Activated CD4-positive, alpha-beta memory T cell treated with anti-CD3 and anti-CD28 coated beads for 36 hours (primary cell): ENCODE measurements at regions not wholly inside any gene's neighbourhood (a gene's known extent, or its start where the extent isn't known, plus 50 kb on each side); places are given as distances from the start of the nearest gene placed in this dataset.
"Not testable (repeated sequence)": the region's sequence is repeated elsewhere in the genome, so short reads cannot be mapped to it uniquely, and the experiment has no call there.

ENCODE experiments used
- CTCF ChIA-PET: fragments of 350-600 bp; sonication (Branson Sonifier 250); formaldehyde crosslinking; loops from one replicate; lab custom pipeline; 2021; ENCODE audit warnings: antibody characterized with exemption, inconsistent platforms; lab: Charles Lee
- POLR2A ChIA-PET: fragments of 350-600 bp; sonication (Branson Sonifier 250); formaldehyde crosslinking; loops from one replicate; lab custom pipeline; 2021; ENCODE audit warnings: antibody characterized with exemption; lab: Charles Lee
- DNase-seq: peaks from one replicate; pipeline ENCODE4 v3.0.0-alpha.2; 2020
- H3K27ac Mint-ChIP-seq: one replicate; pipeline ENCODE4 v1.8.0; 2021; ENCODE audit warnings: mixed read lengths
- H3K27me3 Mint-ChIP-seq: one replicate; pipeline ENCODE4 v1.8.0; 2021; ENCODE audit warnings: mixed read lengths
- H3K36me3 Mint-ChIP-seq: one replicate; pipeline ENCODE4 v1.8.0; 2021; ENCODE audit warnings: mixed read lengths
- H3K4me1 Mint-ChIP-seq: one replicate; pipeline ENCODE4 v1.8.0; 2021; ENCODE audit warnings: low read depth, mixed read lengths
- H3K4me3 Mint-ChIP-seq: one replicate; pipeline ENCODE4 v1.8.0; 2021; ENCODE audit warnings: mild to moderate bottlenecking, mixed read lengths
- H3K9me3 Mint-ChIP-seq: one replicate; pipeline ENCODE4 v1.8.0; 2021; ENCODE audit warnings: mixed read lengths
- intact Hi-C: fragments of 100-400 bp; cut with micrococcal nuclease; formaldehyde crosslinking; loops from one replicate; pipeline ENCODE4 v1.15.1; 2023

DNA sequence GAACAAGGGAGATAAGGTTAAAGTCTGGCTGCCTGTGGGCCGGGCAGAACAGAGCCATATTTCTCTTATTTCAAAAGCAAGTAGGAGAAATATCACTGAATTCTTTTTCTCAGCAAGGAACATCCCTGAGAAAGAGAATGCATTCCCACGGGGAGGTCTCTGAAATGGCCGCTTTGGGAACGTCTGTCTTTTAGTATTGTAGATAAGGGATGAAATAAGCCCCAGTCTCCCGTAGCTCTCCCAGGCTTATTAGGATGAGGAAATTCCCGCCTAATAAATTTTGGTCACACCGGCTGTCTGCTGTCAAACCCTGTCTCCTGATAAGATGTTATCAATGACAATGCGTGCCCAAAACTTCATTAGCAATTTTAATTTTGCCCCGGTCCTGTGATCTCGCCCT lies 1353.3 kb downstream of the PLA2G4A start:
- H3K27ac Mint-ChIP-seq, H3K27me3 Mint-ChIP-seq, POLR2A ChIA-PET, DNase-seq, CTCF ChIA-PET, H3K4me3 Mint-ChIP-seq, H3K4me1 Mint-ChIP-seq, intact Hi-C loops, H3K36me3 Mint-ChIP-seq: not testable (repeated sequence)
- H3K9me3 Mint-ChIP-seq, result peaks cover 27% of the 10 kb centered on the region

DNA sequence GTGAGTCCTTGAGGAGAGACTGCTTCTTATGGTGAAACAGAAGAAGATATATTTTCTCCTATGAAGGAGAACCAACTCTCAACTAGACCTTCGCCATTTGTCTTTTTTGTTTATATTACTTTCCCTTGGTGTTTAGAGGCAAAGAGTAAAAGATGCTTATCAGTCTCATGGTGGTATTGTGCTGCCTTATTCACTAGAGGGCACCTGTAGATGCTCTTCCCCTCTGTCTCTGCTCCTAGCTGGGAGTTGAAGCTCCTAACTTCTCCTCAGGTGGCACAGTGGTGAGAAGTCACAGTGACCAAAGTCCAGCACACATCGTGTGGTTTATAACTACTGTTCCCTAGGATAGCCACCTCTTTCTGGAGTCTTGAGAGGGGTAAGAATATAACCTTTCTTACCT lies 1359.6 kb downstream of the PLA2G4A start:
- Mint-ChIP-seq H3K4me1 (no peaks in the 10 kb centered on the region), H3K4me3 (no peak overlapping the region), H3K27me3 (no peaks in the 10 kb centered on the region), H3K9me3 (peaks cover 10% of the 10 kb centered on the region), H3K27ac (no peak overlapping the region), H3K36me3 (no peaks in the 10 kb centered on the region)
- ChIA-PET CTCF (no interaction called here), POLR2A (no interaction called here)
- intact Hi-C loops, result no loop called here
- no peak for DNase-seq

DNA sequence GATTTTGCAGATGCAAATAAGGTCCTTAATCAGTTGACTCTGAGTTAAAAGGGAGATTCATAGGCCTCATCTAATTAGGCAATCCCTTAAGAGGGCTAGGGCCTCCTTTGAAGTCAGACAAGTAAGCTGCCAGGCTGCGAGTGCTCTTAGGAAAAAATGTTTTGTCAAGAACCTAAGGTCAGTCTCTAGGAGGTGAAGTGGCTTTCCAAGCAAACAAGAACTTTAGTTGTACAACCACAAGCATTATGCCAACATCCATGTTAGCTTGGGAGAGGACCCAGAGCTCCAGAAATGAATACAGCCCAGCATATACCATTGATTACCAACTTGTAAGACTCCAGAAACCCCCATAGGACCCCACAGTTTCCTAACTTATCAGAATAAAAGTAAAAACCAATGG lies 1366.2 kb downstream of the PLA2G4A start:
- Mint-ChIP-seq H3K9me3 (peaks cover 12% of the 10 kb centered on the region), H3K4me1 (no peaks in the 10 kb centered on the region), H3K27me3 (no peaks in the 10 kb centered on the region), H3K4me3 (no peak overlapping the region), H3K27ac (no peak overlapping the region), H3K36me3 (no peaks in the 10 kb centered on the region)
- CTCF ChIA-PET, result no interaction called here
- intact Hi-C loops, result no loop called here
- POLR2A ChIA-PET, result no interaction called here
- no peak for DNase-seq

DNA sequence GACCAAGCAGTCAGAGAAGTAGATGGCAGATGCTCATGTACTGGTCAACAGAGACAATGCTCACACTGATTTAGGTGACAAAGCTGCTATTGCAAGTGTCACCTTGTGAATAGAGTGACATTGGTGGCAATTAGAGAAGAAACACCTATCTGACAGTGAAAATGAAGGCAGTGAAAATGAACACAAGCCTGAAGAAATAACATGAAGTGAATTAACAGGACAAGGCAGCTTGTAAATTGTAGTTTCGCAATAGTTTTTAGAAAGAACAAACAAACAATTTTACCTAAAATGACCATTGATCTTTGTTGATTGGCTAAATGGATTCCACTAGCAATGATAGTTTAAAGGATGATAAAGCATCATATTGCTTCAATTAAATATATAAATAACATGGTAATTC lies 1389.5 kb downstream of the PLA2G4A start:
- CTCF ChIA-PET, result no interaction called here
- DNase-seq, result no peak
- Mint-ChIP-seq H3K4me1 (no peaks in the 10 kb centered on the region), H3K27me3 (no peaks in the 10 kb centered on the region), H3K9me3 (peaks cover 5% of the 10 kb centered on the region), H3K27ac (no peak overlapping the region), H3K4me3 (no peak overlapping the region), H3K36me3 (no peaks in the 10 kb centered on the region)
- POLR2A ChIA-PET, result no interaction called here
- intact Hi-C loops, result no loop called here

DNA sequence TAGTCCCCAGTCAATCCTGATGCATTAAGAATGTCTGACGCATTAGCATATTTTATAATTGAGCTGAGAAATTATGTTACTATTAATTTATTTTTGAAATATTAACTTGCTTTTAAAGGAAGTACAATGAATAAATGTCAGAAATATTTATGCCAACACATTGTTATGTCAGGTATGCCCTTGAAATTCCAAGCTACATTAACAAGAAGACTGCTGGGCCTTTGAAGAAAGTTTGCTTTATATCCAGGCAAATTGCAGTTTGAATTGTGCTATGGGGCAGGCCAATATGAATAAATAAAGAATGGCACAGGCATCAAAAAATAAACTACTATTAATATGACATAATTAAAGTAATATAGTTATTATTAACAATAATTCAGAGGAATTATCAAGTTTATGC lies 1391.3 kb downstream of the PLA2G4A start:
- ChIA-PET POLR2A (no interaction called here), CTCF (no interaction called here)
- Mint-ChIP-seq H3K27me3 (no peaks in the 10 kb centered on the region), H3K4me3 (no peak overlapping the region), H3K27ac (no peak overlapping the region), H3K9me3 (peaks cover 13% of the 10 kb centered on the region), H3K36me3 (no peaks in the 10 kb centered on the region), H3K4me1 (no peaks in the 10 kb centered on the region)
- intact Hi-C loops, result no loop called here
- DNase-seq, result no peak

DNA sequence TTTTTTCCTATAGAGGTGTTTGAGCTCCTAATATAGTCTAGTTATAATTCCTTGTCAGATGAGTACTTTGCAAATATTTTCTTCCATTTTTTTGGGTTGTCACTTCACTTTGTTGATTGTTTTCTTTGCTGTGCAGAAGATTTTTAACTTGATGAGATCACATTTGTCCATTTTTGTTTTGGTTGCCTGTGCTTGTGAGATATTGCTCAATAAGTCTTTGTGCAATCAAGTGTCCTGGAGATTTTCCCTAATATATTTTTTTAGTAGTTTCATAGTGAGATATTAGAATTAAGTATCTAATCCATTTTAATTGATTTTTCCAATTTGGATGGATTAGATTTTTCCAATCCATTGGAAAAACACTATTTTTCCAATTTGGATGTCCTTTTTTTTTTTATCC lies 1395.5 kb downstream of the PLA2G4A start:
- DNase-seq, result no peak
- POLR2A ChIA-PET, result no interaction called here
- intact Hi-C loops, result no loop called here
- CTCF ChIA-PET, result no interaction called here
- H3K4me1 Mint-ChIP-seq, result no peaks in the 10 kb centered on the region
- H3K27me3 Mint-ChIP-seq, result no peaks in the 10 kb centered on the region
- H3K36me3 Mint-ChIP-seq, result no peaks in the 10 kb centered on the region
- no peak overlapping the region for H3K27ac Mint-ChIP-seq
- H3K9me3 Mint-ChIP-seq, result peaks cover 19% of the 10 kb centered on the region
- no peak overlapping the region for H3K4me3 Mint-ChIP-seq

DNA sequence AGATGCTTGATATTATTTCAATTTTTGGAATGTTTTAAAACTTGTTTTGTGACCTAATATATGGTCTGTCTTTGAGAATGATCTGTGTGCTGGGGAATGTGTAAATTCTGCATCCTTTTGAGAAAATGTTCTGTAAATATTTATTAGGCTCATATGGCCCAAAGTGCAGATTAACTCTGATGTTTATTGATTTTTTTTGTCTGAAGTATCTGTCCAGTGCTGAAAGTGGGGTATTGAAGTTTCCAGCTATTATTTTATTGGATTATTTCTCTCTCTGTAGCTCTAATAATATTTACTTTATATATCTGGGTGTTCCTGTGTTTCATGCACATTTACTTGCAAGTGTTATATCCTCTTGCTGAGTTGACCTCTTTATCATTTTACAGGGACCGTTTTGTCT lies 1397.2 kb downstream of the PLA2G4A start:
- ChIA-PET POLR2A (no interaction called here), CTCF (no interaction called here)
- Mint-ChIP-seq H3K4me3 (no peak overlapping the region), H3K27ac (no peak overlapping the region), H3K36me3 (no peaks in the 10 kb centered on the region), H3K27me3 (no peaks in the 10 kb centered on the region), H3K4me1 (no peaks in the 10 kb centered on the region), H3K9me3 (peaks cover 19% of the 10 kb centered on the region)
- intact Hi-C loops, result no loop called here
- DNase-seq, result no peak

DNA sequence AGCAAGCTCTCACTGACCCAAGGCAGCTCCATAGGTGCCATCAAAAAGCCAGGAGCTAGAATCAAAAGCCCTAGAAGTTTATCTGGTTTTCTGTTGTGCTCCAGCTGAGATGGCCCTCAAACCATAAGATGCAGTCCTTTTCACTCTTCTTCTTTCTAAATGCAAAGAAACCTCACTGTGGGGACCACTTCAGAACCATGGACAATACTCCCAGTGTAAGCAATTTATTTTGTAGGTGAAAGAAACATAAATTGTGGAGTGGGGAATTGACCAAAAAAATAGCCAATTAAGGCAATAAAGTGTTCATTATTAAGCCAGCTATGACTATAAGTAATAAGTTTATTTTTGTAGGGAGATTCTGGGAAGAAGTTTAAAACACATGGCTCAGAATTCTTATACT lies 1399.9 kb downstream of the PLA2G4A start:
- intact Hi-C loops, result no loop called here
- ChIA-PET CTCF (no interaction called here), POLR2A (no interaction called here)
- H3K36me3 Mint-ChIP-seq, result no peaks in the 10 kb centered on the region
- no peak for DNase-seq
- no peak overlapping the region for H3K4me3 Mint-ChIP-seq
- no peaks in the 10 kb centered on the region for H3K4me1 Mint-ChIP-seq
- H3K9me3 Mint-ChIP-seq, result peaks cover 20% of the 10 kb centered on the region
- no peaks in the 10 kb centered on the region for H3K27me3 Mint-ChIP-seq
- no peak overlapping the region for H3K27ac Mint-ChIP-seq

DNA sequence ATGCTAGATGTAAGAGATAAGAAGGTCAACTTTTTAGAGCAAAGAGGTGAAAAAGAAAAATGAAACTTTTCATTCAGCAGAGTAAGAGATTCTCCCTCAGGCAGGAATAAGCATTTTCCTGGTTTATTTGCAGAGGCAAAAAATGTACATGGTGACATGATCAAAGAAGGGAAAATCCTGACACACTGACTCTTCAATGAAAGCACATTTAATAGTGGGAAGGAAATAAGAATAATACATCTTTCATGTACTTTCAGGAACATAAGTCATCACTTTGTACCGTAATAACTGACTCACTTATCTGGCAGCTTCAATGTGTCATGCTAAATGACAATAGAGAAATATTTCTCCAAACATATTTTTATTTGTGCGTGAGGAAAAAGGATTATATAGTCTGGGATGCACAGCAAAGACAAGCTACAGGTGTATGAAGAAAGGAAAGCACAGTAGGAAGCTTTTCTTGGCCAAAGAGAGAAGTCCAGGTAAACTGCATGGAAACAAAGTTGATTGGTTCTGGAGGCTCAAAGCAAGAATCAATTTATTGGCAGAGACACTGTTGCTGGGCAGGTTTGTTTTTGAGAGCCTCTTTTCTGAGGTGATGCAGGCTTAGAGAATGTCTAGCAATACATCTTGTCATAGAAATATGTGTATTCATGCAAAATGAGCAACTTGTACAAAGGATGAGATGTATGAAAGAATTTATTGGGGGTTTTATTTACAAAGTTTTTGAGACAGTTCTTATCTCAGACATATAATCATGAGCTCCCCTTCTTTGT lies 1409.0 kb downstream of the PLA2G4A start:
- H3K36me3 Mint-ChIP-seq, result no peaks in the 10 kb centered on the region
- CTCF ChIA-PET, result no interaction called here

DNA sequence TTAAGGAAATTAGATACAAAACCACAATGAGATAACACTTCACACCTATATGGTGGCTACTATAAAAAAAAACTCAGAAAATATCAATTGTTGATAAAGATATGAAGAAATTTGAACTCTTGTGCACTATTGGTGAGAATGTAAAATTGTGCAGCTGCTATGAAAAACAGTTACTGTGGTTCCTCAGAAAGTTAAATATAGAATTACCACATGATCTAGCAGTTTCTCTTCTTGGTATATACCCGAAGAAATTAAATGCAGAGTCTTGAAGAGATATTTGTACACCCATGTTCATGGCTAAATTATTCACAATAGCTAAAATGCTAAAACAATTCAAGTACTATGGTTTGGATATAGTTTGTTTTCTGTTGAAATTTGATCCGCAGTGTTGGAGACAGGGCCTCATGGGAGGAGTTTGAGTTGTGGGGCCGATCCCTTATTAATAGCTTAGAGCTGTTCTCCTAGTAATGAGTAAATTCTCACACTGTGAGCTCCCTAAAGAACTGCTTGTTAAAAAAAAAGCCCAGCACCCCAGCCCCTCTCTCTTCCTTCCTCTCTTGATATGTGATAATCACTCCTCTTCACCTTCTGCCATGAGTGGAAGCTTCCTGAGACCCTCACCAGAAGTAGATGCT lies 1412.1 kb downstream of the PLA2G4A start:
- CTCF ChIA-PET, result no interaction called here
- H3K27ac Mint-ChIP-seq, result no peak overlapping the region
- DNase-seq, result no peak
- H3K36me3 Mint-ChIP-seq, result no peaks in the 10 kb centered on the region
- H3K27me3 Mint-ChIP-seq, result no peaks in the 10 kb centered on the region
- H3K9me3 Mint-ChIP-seq, result peaks cover 3% of the 10 kb centered on the region
- no peak overlapping the region for H3K4me3 Mint-ChIP-seq
- POLR2A ChIA-PET, result no interaction called here
- intact Hi-C loops, result no loop called here
- H3K4me1 Mint-ChIP-seq, result no peaks in the 10 kb centered on the region

More for the DNA sequence above, 1409.0 kb downstream of the PLA2G4A start:
- intact Hi-C loops, result no loop called here
- no peak overlapping the region for H3K27ac Mint-ChIP-seq
- DNase-seq, result no peak
- H3K4me1 Mint-ChIP-seq, result no peaks in the 10 kb centered on the region
- peaks cover 3% of the 10 kb centered on the region for H3K9me3 Mint-ChIP-seq
- POLR2A ChIA-PET, result no interaction called here
- no peaks in the 10 kb centered on the region for H3K27me3 Mint-ChIP-seq
- H3K4me3 Mint-ChIP-seq, result no peak overlapping the region

DNA sequence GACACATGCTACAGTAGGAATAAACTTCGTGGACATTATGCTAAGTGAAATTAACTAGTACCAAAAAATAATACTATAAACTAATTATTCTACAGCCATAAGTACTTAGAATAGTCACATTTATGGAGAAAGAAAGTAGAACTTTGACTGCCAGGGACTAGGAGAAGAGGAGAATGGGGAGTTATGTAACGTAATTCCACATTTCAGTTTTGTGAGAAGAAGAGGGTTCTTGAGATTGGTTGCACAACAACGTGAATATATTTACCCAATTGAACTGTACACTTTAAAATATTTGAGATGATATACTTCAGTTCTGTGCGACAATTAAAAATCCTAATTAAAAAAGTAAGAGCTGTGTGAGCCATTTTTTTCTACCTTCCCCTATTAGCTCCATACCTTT lies 1412.9 kb downstream of the PLA2G4A start:
- Mint-ChIP-seq H3K27me3 (no peaks in the 10 kb centered on the region), H3K4me3 (no peak overlapping the region), H3K27ac (no peak overlapping the region), H3K36me3 (no peaks in the 10 kb centered on the region), H3K4me1 (no peaks in the 10 kb centered on the region), H3K9me3 (peaks cover 3% of the 10 kb centered on the region)
- intact Hi-C loops, result no loop called here
- ChIA-PET CTCF (no interaction called here), POLR2A (no interaction called here)
- DNase-seq, result no peak

DNA sequence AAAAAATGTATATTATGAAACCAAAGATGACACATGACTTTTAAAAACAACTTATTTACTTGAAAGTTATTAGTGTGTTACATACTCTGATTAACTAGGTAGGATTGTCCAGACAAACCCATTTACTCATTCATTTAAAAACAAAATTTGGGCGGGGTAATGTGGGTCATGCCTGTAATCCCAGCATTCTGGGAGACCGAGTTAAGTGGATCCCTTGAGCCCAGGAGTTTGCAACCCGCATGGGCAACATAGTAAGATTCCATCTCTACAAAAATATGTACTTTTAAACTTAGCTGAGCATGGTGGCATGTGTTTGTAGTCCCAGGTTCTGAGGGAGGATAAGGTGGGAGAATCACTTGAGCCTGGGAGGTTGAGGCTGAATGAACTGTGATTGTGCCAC lies 1414.7 kb downstream of the PLA2G4A start:
- CTCF ChIA-PET, result no interaction called here
- no peaks in the 10 kb centered on the region for H3K4me1 Mint-ChIP-seq
- peaks cover 3% of the 10 kb centered on the region for H3K9me3 Mint-ChIP-seq
- no peak for DNase-seq
- no peaks in the 10 kb centered on the region for H3K36me3 Mint-ChIP-seq
- no peak overlapping the region for H3K27ac Mint-ChIP-seq
- no peaks in the 10 kb centered on the region for H3K27me3 Mint-ChIP-seq
- H3K4me3 Mint-ChIP-seq, result no peak overlapping the region
- intact Hi-C loops, result no loop called here
- POLR2A ChIA-PET, result no interaction called here

DNA sequence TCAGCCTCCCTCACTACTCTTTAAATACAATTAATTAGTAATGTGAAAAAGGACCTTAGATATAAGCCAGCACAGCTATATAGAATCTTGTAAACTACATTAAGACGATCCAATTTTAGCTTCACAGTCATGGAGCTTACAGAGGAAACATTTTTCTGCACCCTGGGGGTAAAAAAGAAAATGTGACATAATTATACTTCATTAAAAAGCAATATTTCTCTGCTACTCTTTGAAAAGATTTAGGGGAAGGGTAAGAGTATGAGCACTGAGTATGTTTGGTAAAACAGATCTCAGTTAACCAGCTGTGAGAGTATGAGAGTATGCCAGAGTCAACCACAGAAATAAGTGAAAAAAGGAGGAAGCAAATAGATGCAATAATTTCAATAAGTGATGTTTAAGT lies 1415.9 kb downstream of the PLA2G4A start:
- Mint-ChIP-seq H3K36me3 (no peaks in the 10 kb centered on the region), H3K27me3 (no peaks in the 10 kb centered on the region), H3K4me3 (no peak overlapping the region), H3K4me1 (no peaks in the 10 kb centered on the region), H3K27ac (no peak overlapping the region), H3K9me3 (peaks cover 3% of the 10 kb centered on the region)
- ChIA-PET POLR2A (no interaction called here), CTCF (no interaction called here)
- no peak for DNase-seq
- intact Hi-C loops, result no loop called here
